HS-5 (cell line): ENCODE measurements at regions not wholly inside any gene's neighbourhood (a gene's known extent, or its start where the extent isn't known, plus 50 kb on each side); places are given as distances from the start of the nearest gene placed in this dataset.

Experiments used
- DNase-seq: peaks from one replicate; pipeline ENCODE4 v3.0.0-alpha.2; 2012; ENCODE audit warnings: low read depth

GRCh38 chr19:27773318-27774094 lies 1439.4 kb downstream of the UQCRFS1 start:
- no peak for DNase-seq

GRCh38 chr19:27772059-27772458 lies 1440.9 kb downstream of the UQCRFS1 start:
- no peak for DNase-seq

GRCh38 chr19:27770095-27770494 lies 1442.9 kb downstream of the UQCRFS1 start:
- DNase-seq = no peak

- no peak for DNase-seq
These were observed 1445.7 kb downstream of the UQCRFS1 start for GRCh38 chr19:27767234-27767633.

- no peak for DNase-seq
These were observed 1446.8 kb downstream of the UQCRFS1 start for GRCh38 chr19:27765912-27766725.

- DNase-seq = no peak
These were observed 1447.6 kb downstream of the UQCRFS1 start for GRCh38 chr19:27765397-27765796.

- DNase-seq = no peak
These were observed 1448.7 kb downstream of the UQCRFS1 start for GRCh38 chr19:27764186-27764804.

GRCh38 chr19:27762933-27763332 lies 1450.0 kb downstream of the UQCRFS1 start:
- no peak for DNase-seq

GRCh38 chr19:27759896-27760295 lies 1453.1 kb downstream of the UQCRFS1 start:
- DNase-seq = no peak

GRCh38 chr19:27758626-27759505 lies 1454.1 kb downstream of the UQCRFS1 start:
- DNase-seq = no peak

- DNase-seq = no peak
These were observed 1458.3 kb downstream of the UQCRFS1 start for GRCh38 chr19:27754700-27755099.

- DNase-seq = no peak
These were observed 1459.3 kb downstream of the UQCRFS1 start for GRCh38 chr19:27753622-27754021.

GRCh38 chr19:27752530-27753184 lies 1460.3 kb downstream of the UQCRFS1 start:
- no peak for DNase-seq

GRCh38 chr19:27751044-27751391 lies 1461.9 kb downstream of the UQCRFS1 start:
- DNase-seq = no peak

GRCh38 chr19:27750391-27751043 lies 1462.4 kb downstream of the UQCRFS1 start:
- no peak for DNase-seq

GRCh38 chr19:27748551-27749152 lies 1464.3 kb downstream of the UQCRFS1 start:
- no peak for DNase-seq

- no peak for DNase-seq
These were observed 1466.1 kb downstream of the UQCRFS1 start for GRCh38 chr19:27746691-27747380.

- DNase-seq = no peak
These were observed 1466.9 kb downstream of the UQCRFS1 start for GRCh38 chr19:27745978-27746542.
